HepG2 (cell line): ENCODE measurements at regions not wholly inside any gene's neighbourhood (a gene's known extent, or its start where the extent isn't known, plus 50 kb on each side); places are given as distances from the start of the nearest gene placed in this dataset.

Source experiments
- ATAC-seq: fragments of 200-7000 bp; cut with Tn5 transposase; 3 replicates; pipeline ENCODE4 v1.9.1; 2020; ENCODE audit warnings: mild to moderate bottlenecking, moderate library complexity
- BruUV-seq: library from RNA; stranded (reverse); fragments of 400-500 nt; replicated peaks from 2 replicates; lab custom pipeline; 2021; lab: Mats Ljungman, UMichigan
- CTCF ChIA-PET: fragments of 300-600 bp; formaldehyde crosslinking; extraction: SDS; loops from one replicate; lab custom pipeline; 2021; ENCODE audit warnings: low total read pairs, inconsistent platforms, low intra/inter-chr PET ratio; lab: Yijun Ruan, JAX
- POLR2A ChIA-PET: fragments of 350-600 bp; sonication (Branson Sonifier 250); formaldehyde crosslinking; loops from one replicate; lab custom pipeline; 2020; ENCODE audit warnings: antibody characterized with exemption, inconsistent platforms; lab: Yijun Ruan, JAX
- DNase-seq: peaks from one replicate; pipeline ENCODE4 v3.0.0-alpha.2; 2015; ENCODE audit warnings: low spot score
- FAIRE-seq: peaks from 3 replicates; lab custom pipeline; 2011; peaks lifted over from hg19 to GRCh38; lab: Jason Lieb, UNC
- H2AFZ ChIP-seq: one replicate; pipeline ENCODE4 v1.6.1; 2011; ENCODE audit warnings: low read length, inconsistent platforms
- H3K27ac ChIP-seq: fragments of 300-600 bp; 3 replicates; pipeline ENCODE4 v1.8.0; 2011; ENCODE audit warnings: mixed run types, mild to moderate bottlenecking, mixed read lengths, low read length, inconsistent platforms; ENCODE audit not compliant: insufficient read depth; ENCODE audit errors: extremely low read length
- H3K27me3 ChIP-seq, 2 experiments: fragments of 200-600 bp in 1 of 2; 2 replicates in 1 of 2; 3 replicates in 1 of 2; pipeline versions ENCODE4 v1.6.0 to v1.8.0; 2011; ENCODE audit warnings: low read length in 2 of 2, mild to moderate bottlenecking in 2 of 2, moderate library complexity in 2 of 2, inconsistent platforms in 1 of 2; ENCODE audit not compliant: insufficient read depth in 2 of 2, control insufficient read depth in 1 of 2
- H3K36me3 ChIP-seq, 2 experiments: fragments of 200-600 bp in 1 of 2; replicated peaks in 1 of 2; 2 replicates in 1 of 2; 3 replicates in 1 of 2; pipeline versions ENCODE4 v1.5.1 to v1.8.0; 2011; ENCODE audit warnings: low read length in 2 of 2, inconsistent platforms in 1 of 2; ENCODE audit not compliant: insufficient read depth in 2 of 2, control insufficient read depth in 1 of 2
- H3K4me1 ChIP-seq: 2 replicates; pipeline ENCODE4 v1.5.1; 2012; ENCODE audit warnings: low read length, inconsistent platforms; ENCODE audit not compliant: insufficient read depth
- H3K4me2 ChIP-seq: 2 replicates; pipeline ENCODE4 v1.6.0; 2011; ENCODE audit warnings: low read depth, low read length, inconsistent platforms
- H3K4me3 ChIP-seq, 3 experiments: fragments of 200-600 bp in 1 of 3; sonication (generic), shearing (Covaris generic) in 1 of 3; replicated peaks in 1 of 3; 2 replicates each; pipeline ENCODE4 v1.5.1; 2011 to 2016; ENCODE audit warnings: low read length in 3 of 3, inconsistent platforms in 2 of 3, low read depth in 2 of 3, mild to moderate bottlenecking in 2 of 3, control low read depth in 1 of 3, mixed read lengths in 1 of 3; ENCODE audit not compliant: insufficient read depth in 1 of 3
- H3K79me2 ChIP-seq: one replicate; pipeline ENCODE4 v1.6.1; 2011; ENCODE audit warnings: low read length, inconsistent platforms; ENCODE audit not compliant: insufficient read depth
- H3K9ac ChIP-seq: 2 replicates; pipeline ENCODE4 v1.6.0; 2011; ENCODE audit warnings: mild to moderate bottlenecking, low read depth, low read length, inconsistent platforms; ENCODE audit not compliant: insufficient read depth
- H3K9me3 ChIP-seq: 2 replicates; pipeline ENCODE4 v1.5.1; 2012; ENCODE audit warnings: mild to moderate bottlenecking, low read length
- H4K20me1 ChIP-seq: 2 replicates; pipeline ENCODE4 v1.6.0; 2011; ENCODE audit warnings: inconsistent platforms, mild to moderate bottlenecking, low read length, moderate library complexity; ENCODE audit not compliant: insufficient read depth
- KLF9 ChIP-seq: IDR thresholded peaks from 2 replicates; pipeline ENCODE4 v1.6.1; 2016; ENCODE audit warnings: low read depth
- SCMH1 ChIP-seq: sonication (generic); formaldehyde crosslinking; IDR thresholded peaks from 2 replicates; pipeline ENCODE4 v1.9.0; 2021; ENCODE audit warnings: missing genetic modification reagents, mild to moderate bottlenecking, borderline replicate concordance
- ZBTB8A ChIP-seq: sonication (generic); formaldehyde crosslinking; IDR thresholded peaks from 2 replicates; pipeline ENCODE4 v1.4.0; 2020; ENCODE audit warnings: mild to moderate bottlenecking, low read depth, missing genetic modification reagents, borderline replicate concordance
- ZNF143 ChIP-seq: sonication (generic); formaldehyde crosslinking; IDR thresholded peaks from 2 replicates; pipeline ENCODE4 v1.4.0; 2020; ENCODE audit warnings: missing genetic modification reagents
- ZNF556 ChIP-seq: sonication (generic); formaldehyde crosslinking; IDR thresholded peaks from 2 replicates; pipeline ENCODE4 v1.4.0; 2020; ENCODE audit warnings: mild to moderate bottlenecking, missing genetic modification reagents, borderline replicate concordance
- ZNF83 ChIP-seq: sonication (generic); formaldehyde crosslinking; IDR thresholded peaks from 2 replicates; pipeline ENCODE4 v1.4.0; 2020; ENCODE audit warnings: missing genetic modification reagents, mild to moderate bottlenecking, borderline replicate concordance
- ZNF841 ChIP-seq: sonication (generic); formaldehyde crosslinking; IDR thresholded peaks from 2 replicates; pipeline ENCODE4 v1.8.1; 2023; ENCODE audit warnings: missing genetic modification reagents, borderline replicate concordance
- ZSCAN9 ChIP-seq: IDR thresholded peaks from 2 replicates; pipeline ENCODE4 v1.6.1; 2016; ENCODE audit warnings: borderline replicate concordance
- in situ Hi-C: cut with HindIII; loops from 2 replicates; pipeline ENCODE4 v1.10.0; 2017; ENCODE audit warnings: low pct_unique_long_range_greater_than_20kb; ENCODE audit not compliant: extremely low pct_ligation_motif_present
- intact Hi-C: fragments of 100-400 bp; cut with micrococcal nuclease; formaldehyde crosslinking; loops from one replicate; pipeline ENCODE4 v1.10.0; 2022; ENCODE audit not compliant: unreplicated experiment
- TF ChIP-seq, protein P1 (sequence below): sonication (generic); formaldehyde crosslinking; IDR thresholded peaks from 2 replicates; pipeline ENCODE4 v1.4.0; 2020; ENCODE audit warnings: missing genetic modification reagents
- TF ChIP-seq, protein P2 (sequence below): sonication (generic); formaldehyde crosslinking; IDR thresholded peaks from 2 replicates; pipeline ENCODE4 v1.4.0; 2020; ENCODE audit warnings: missing genetic modification reagents, borderline replicate concordance

DNA sequence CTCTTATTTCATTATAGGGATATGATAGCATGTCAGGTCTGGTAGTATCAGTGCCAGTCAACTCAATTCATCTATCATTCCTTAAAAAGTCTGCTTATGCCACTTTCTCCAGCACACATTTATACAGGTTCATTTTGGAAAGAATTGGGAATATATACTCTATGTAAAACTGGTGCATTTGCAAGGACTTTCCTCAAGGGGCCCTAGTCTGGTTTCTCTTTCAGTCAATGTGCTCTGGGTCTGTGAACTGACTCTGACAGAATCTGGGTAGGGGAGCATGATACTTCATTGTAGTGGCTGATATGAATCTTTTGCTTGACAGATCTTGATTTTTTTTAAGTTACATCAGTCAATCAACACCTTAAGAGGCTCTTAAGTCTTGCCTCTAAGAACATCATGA lies 313.9 kb downstream of the HTR1A start:
- Histone ChIP-seq H3K4me2 (no peak overlapping the region), H3K4me3 (no peak overlapping the region), H3K27me3 (no peaks in the 10 kb centered on the region), H4K20me1 (no peaks in the 10 kb centered on the region), H3K9ac (no peak overlapping the region), H3K4me1 (no peaks in the 10 kb centered on the region), H3K36me3 (no peaks in the 10 kb centered on the region), H3K79me2 (no peaks in the 10 kb centered on the region), H2AFZ (no peak overlapping the region), H3K27ac (no peak overlapping the region), H3K9me3 (peaks cover 55% of the 10 kb centered on the region)
- FAIRE-seq (no peak), DNase-seq (no peak), ATAC-seq (no peak)
- POLR2A ChIA-PET: no interaction called here
- in situ Hi-C loops (no loop called here), intact Hi-C loops (no loop called here)
- no peak for TF ChIP-seq SCMH1 (CRISPR knock-in tag)
- no peak for TF ChIP-seq ZNF841 (CRISPR knock-in tag)
- no peak for TF ChIP-seq KLF9 (CRISPR knock-in tag)
- TF ChIP-seq ZSCAN9: no peak
- no peak for TF ChIP-seq ZBTB8A (CRISPR knock-in tag)
- no peak for TF ChIP-seq ZNF83
- TF ChIP-seq, protein P1, sequence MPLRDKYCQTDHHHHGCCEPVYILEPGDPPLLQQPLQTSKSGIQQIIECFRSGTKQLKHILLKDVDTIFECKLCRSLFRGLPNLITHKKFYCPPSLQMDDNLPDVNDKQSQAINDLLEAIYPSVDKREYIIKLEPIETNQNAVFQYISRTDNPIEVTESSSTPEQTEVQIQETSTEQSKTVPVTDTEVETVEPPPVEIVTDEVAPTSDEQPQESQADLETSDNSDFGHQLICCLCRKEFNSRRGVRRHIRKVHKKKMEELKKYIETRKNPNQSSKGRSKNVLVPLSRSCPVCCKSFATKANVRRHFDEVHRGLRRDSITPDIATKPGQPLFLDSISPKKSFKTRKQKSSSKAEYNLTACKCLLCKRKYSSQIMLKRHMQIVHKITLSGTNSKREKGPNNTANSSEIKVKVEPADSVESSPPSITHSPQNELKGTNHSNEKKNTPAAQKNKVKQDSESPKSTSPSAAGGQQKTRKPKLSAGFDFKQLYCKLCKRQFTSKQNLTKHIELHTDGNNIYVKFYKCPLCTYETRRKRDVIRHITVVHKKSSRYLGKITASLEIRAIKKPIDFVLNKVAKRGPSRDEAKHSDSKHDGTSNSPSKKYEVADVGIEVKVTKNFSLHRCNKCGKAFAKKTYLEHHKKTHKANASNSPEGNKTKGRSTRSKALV (CRISPR knock-in tag): no peak
- TF ChIP-seq, protein P2, sequence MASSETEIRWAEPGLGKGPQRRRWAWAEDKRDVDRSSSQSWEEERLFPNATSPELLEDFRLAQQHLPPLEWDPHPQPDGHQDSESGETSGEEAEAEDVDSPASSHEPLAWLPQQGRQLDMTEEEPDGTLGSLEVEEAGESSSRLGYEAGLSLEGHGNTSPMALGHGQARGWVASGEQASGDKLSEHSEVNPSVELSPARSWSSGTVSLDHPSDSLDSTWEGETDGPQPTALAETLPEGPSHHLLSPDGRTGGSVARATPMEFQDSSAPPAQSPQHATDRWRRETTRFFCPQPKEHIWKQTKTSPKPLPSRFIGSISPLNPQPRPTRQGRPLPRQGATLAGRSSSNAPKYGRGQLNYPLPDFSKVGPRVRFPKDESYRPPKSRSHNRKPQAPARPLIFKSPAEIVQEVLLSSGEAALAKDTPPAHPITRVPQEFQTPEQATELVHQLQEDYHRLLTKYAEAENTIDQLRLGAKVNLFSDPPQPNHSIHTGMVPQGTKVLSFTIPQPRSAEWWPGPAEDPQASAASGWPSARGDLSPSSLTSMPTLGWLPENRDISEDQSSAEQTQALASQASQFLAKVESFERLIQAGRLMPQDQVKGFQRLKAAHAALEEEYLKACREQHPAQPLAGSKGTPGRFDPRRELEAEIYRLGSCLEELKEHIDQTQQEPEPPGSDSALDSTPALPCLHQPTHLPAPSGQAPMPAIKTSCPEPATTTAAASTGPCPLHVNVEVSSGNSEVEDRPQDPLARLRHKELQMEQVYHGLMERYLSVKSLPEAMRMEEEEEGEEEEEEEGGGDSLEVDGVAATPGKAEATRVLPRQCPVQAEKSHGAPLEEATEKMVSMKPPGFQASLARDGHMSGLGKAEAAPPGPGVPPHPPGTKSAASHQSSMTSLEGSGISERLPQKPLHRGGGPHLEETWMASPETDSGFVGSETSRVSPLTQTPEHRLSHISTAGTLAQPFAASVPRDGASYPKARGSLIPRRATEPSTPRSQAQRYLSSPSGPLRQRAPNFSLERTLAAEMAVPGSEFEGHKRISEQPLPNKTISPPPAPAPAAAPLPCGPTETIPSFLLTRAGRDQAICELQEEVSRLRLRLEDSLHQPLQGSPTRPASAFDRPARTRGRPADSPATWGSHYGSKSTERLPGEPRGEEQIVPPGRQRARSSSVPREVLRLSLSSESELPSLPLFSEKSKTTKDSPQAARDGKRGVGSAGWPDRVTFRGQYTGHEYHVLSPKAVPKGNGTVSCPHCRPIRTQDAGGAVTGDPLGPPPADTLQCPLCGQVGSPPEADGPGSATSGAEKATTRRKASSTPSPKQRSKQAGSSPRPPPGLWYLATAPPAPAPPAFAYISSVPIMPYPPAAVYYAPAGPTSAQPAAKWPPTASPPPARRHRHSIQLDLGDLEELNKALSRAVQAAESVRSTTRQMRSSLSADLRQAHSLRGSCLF (CRISPR knock-in tag): no peak
- TF ChIP-seq ZNF143 (CRISPR knock-in tag): no peak
- TF ChIP-seq ZNF556 (CRISPR knock-in tag): no peak
- no TSS peak for BruUV-seq
- CTCF ChIA-PET: no interaction called here
